ENCODE measurements at regions not wholly inside any gene's neighbourhood (a gene's known extent, or its start where the extent isn't known, plus 50 kb on each side); places are given as distances from the start of the nearest gene placed in this dataset.

GRCh38 chr3:102031834-102032233 is 182.5 kb downstream of the NFKBIZ start:
- TF ChIP-seq, protein P1, sequence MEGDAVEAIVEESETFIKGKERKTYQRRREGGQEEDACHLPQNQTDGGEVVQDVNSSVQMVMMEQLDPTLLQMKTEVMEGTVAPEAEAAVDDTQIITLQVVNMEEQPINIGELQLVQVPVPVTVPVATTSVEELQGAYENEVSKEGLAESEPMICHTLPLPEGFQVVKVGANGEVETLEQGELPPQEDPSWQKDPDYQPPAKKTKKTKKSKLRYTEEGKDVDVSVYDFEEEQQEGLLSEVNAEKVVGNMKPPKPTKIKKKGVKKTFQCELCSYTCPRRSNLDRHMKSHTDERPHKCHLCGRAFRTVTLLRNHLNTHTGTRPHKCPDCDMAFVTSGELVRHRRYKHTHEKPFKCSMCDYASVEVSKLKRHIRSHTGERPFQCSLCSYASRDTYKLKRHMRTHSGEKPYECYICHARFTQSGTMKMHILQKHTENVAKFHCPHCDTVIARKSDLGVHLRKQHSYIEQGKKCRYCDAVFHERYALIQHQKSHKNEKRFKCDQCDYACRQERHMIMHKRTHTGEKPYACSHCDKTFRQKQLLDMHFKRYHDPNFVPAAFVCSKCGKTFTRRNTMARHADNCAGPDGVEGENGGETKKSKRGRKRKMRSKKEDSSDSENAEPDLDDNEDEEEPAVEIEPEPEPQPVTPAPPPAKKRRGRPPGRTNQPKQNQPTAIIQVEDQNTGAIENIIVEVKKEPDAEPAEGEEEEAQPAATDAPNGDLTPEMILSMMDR (IDR thresholded peaks at IDR 0.05): no peak
- no peak for TF ChIP-seq POLR2A (IDR thresholded peaks at IDR 0.05)

Measured in Peyer's patch (tissue), 4 donors.